Kidney capillary endothelial cell (primary cell): ENCODE measurements at regions not wholly inside any gene's neighbourhood (a gene's known extent, or its start where the extent isn't known, plus 50 kb on each side); places are given as distances from the start of the nearest gene placed in this dataset.
"Not testable (repeated sequence)": the region's sequence is repeated elsewhere in the genome, so short reads cannot be mapped to it uniquely, and the experiment has no call there.

Experiments used
- DNase-seq: peaks from one replicate; pipeline ENCODE4 v3.0.0-alpha.2; 2018; ENCODE audit warnings: low spot score

- DNase-seq = not testable (repeated sequence)
Observed at GRCh38 chr9:42377530-42378417, 194.3 kb downstream of the SPATA31A6 start.

GRCh38 chr9:42378418-42378815 is 195.0 kb downstream of the SPATA31A6 start:
- DNase-seq = no peak

- not testable (repeated sequence) for DNase-seq
Observed at GRCh38 chr9:42379602-42380001, 196.1 kb downstream of the SPATA31A6 start.

- DNase-seq = not testable (repeated sequence)
Observed at GRCh38 chr9:42384585-42384984, 201.1 kb downstream of the SPATA31A6 start.

- not testable (repeated sequence) for DNase-seq
Observed at GRCh38 chr9:42385574-42386120, 202.2 kb downstream of the SPATA31A6 start.

- no peak for DNase-seq
Observed at GRCh38 chr9:42386477-42386876, 203.0 kb downstream of the SPATA31A6 start.

- no peak for DNase-seq
Observed at GRCh38 chr9:42388146-42388690, 204.8 kb downstream of the SPATA31A6 start.

- no peak for DNase-seq
Observed at GRCh38 chr9:42388846-42389245, 205.4 kb downstream of the SPATA31A6 start.

GRCh38 chr9:42392773-42393455 is 209.5 kb downstream of the SPATA31A6 start:
- not testable (repeated sequence) for DNase-seq

- DNase-seq = no peak
Observed at GRCh38 chr9:42396318-42396717, 212.9 kb downstream of the SPATA31A6 start.

GRCh38 chr9:42397336-42397735 is 213.9 kb downstream of the SPATA31A6 start:
- not testable (repeated sequence) for DNase-seq

- not testable (repeated sequence) for DNase-seq
Observed at GRCh38 chr9:42402919-42403318, 219.5 kb downstream of the SPATA31A6 start.

- not testable (repeated sequence) for DNase-seq
Observed at GRCh38 chr9:42409581-42409980, 226.1 kb downstream of the SPATA31A6 start.

GRCh38 chr9:42412354-42412753 is 228.9 kb downstream of the SPATA31A6 start:
- not testable (repeated sequence) for DNase-seq

- DNase-seq = not testable (repeated sequence)
Observed at GRCh38 chr9:42414865-42415264, 231.4 kb downstream of the SPATA31A6 start.

GRCh38 chr9:42419652-42420051 is 236.2 kb downstream of the SPATA31A6 start:
- not testable (repeated sequence) for DNase-seq

GRCh38 chr9:42420324-42420723 is 236.9 kb downstream of the SPATA31A6 start:
- DNase-seq = not testable (repeated sequence)

GRCh38 chr9:42421630-42422029 is 238.2 kb downstream of the SPATA31A6 start:
- not testable (repeated sequence) for DNase-seq

GRCh38 chr9:42430674-42431615 is 247.5 kb downstream of the SPATA31A6 start:
- peak; percentile 57 for DNase-seq

GRCh38 chr9:42431616-42432010 is 248.2 kb downstream of the SPATA31A6 start:
- DNase-seq = not testable (repeated sequence)
